ENCODE measurements at regions not wholly inside any gene's neighbourhood (a gene's known extent, or its start where the extent isn't known, plus 50 kb on each side); places are given as distances from the start of the nearest gene placed in this dataset.

DNA sequence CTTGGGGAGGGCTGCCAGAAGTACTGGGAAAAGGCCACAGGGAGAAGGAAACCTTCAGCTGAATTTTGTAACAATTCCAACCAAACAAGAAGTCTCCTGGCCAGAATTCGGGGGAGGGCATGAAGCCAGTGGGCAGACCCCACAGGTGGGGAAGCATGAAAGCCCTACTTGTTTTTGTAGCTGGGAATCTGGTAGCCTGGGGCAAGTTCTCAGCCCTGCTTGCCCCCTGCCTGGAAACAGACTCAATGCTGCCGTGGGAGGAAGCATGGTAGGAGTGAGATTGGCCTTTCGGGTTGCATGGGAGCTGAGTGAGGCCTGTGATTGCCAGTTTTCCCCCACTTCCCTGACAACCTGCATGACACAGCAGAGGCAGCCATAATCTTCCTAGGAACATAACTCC lies 259.2 kb upstream of the RMST start:
- DNase-seq (ENCODE audit: low read depth, low spot score) = no peak
- no peak for TF ChIP-seq FOXP2 (optimal IDR thresholded peaks at IDR 0.05; ENCODE audit: control extremely low read depth, extremely low read length, insufficient read depth)
- TF ChIP-seq EZH2 (IDR thresholded peaks at IDR 0.05) = no peak
- no peak for TF ChIP-seq POLR2AphosphoS5 (IDR thresholded peaks at IDR 0.05; ENCODE audit: borderline replicate concordance, low read depth, low read length)
- Histone ChIP-seq H3K9me3 (ENCODE audit: low read depth, low read length) (no peaks in the 10 kb centered on the region), H3K4me3 (no peak overlapping the region), H3K9ac (ENCODE audit: insufficient read length) (no peak overlapping the region), H3K27ac (no peak overlapping the region), H3K36me3 (ENCODE audit: insufficient read depth, low read length) (no peaks in the 10 kb centered on the region)

DNA sequence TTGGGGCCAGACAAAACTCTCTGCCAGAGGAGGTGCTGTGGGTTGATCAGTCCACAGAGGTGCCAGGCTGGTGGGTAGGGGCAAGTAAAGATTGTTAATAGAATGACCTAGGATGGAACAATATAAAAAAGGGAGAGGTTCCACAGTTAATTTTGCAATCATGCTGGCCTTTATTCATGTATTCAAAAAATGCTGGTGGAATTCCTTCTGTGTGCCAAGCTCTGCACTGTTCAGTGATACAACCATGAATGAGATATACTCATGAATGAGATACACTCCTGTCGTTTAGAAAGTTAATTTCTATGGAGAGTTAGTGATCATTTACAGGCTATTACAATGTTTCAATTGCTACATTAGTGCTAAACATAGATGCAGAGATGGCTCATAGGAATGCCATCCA lies 252.6 kb upstream of the RMST start:
- Histone ChIP-seq H3K9me3 (ENCODE audit: low read depth, low read length) (no peaks in the 10 kb centered on the region), H3K27ac (no peak overlapping the region), H3K4me3 (no peak overlapping the region), H3K36me3 (ENCODE audit: insufficient read depth, low read length) (no peaks in the 10 kb centered on the region), H3K9ac (ENCODE audit: insufficient read length) (no peak overlapping the region)
- no peak for TF ChIP-seq FOXP2 (optimal IDR thresholded peaks at IDR 0.05; ENCODE audit: control extremely low read depth, extremely low read length, insufficient read depth)
- TF ChIP-seq POLR2AphosphoS5 (IDR thresholded peaks at IDR 0.05; ENCODE audit: borderline replicate concordance, low read depth, low read length) = no peak
- no peak for TF ChIP-seq EZH2 (IDR thresholded peaks at IDR 0.05)
- DNase-seq (ENCODE audit: low read depth, low spot score) = no peak

- Histone ChIP-seq H3K27ac (no peak overlapping the region), H3K4me3 (no peak overlapping the region), H3K9ac (ENCODE audit: insufficient read length) (no peak overlapping the region), H3K36me3 (ENCODE audit: insufficient read depth, low read length) (no peaks in the 10 kb centered on the region), H3K9me3 (ENCODE audit: low read depth, low read length) (no peaks in the 10 kb centered on the region)
- no peak for DNase-seq (ENCODE audit: low read depth, low spot score)
- TF ChIP-seq FOXP2 (optimal IDR thresholded peaks at IDR 0.05; ENCODE audit: control extremely low read depth, extremely low read length, insufficient read depth) (no peak), EZH2 (IDR thresholded peaks at IDR 0.05) (no peak), POLR2AphosphoS5 (IDR thresholded peaks at IDR 0.05; ENCODE audit: borderline replicate concordance, low read depth, low read length) (no peak)
Measured at GRCh38 chr12:97211416-97211930, 251.1 kb upstream of the RMST start.

- H3K9ac ChIP-seq (ENCODE audit: insufficient read length) = no peak overlapping the region
- no peak for DNase-seq (ENCODE audit: low read depth, low spot score)
- no peak overlapping the region for H3K4me3 ChIP-seq
- TF ChIP-seq POLR2AphosphoS5 (IDR thresholded peaks at IDR 0.05; ENCODE audit: borderline replicate concordance, low read depth, low read length) (no peak), EZH2 (IDR thresholded peaks at IDR 0.05) (no peak), FOXP2 (optimal IDR thresholded peaks at IDR 0.05; ENCODE audit: control extremely low read depth, extremely low read length, insufficient read depth) (no peak)
- no peak overlapping the region for H3K27ac ChIP-seq
- no peaks in the 10 kb centered on the region for H3K9me3 ChIP-seq (ENCODE audit: low read depth, low read length)
- H3K36me3 ChIP-seq (ENCODE audit: insufficient read depth, low read length) = no peaks in the 10 kb centered on the region
Measured at GRCh38 chr12:97216848-97217247, 245.8 kb upstream of the RMST start.

DNA sequence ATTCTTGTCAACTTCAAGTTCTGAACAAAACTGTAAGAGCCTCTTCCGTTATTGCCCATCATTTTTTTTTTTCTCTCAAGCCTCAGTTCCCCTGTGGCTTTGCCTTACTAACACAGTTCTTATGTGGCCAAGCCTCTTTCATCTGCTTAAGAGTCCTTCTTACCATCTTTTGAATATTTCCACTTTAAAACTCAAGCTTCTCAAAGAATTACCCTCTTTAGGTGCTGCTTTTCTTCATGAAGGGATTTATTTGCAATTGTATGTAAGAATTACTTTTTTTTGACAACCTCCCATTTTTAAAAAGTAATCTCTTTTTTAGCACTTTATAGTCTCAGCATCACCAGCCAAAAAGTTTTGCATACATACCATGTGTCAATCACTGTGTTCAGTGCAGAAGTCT lies 240.2 kb upstream of the RMST start:
- no peak overlapping the region for H3K4me3 ChIP-seq
- TF ChIP-seq FOXP2 (optimal IDR thresholded peaks at IDR 0.05; ENCODE audit: control extremely low read depth, extremely low read length, insufficient read depth) = no peak
- TF ChIP-seq EZH2 (IDR thresholded peaks at IDR 0.05) = no peak
- TF ChIP-seq POLR2AphosphoS5 (IDR thresholded peaks at IDR 0.05; ENCODE audit: borderline replicate concordance, low read depth, low read length) = no peak
- no peaks in the 10 kb centered on the region for H3K36me3 ChIP-seq (ENCODE audit: insufficient read depth, low read length)
- H3K9me3 ChIP-seq (ENCODE audit: low read depth, low read length) = no peaks in the 10 kb centered on the region
- H3K9ac ChIP-seq (ENCODE audit: insufficient read length) = no peak overlapping the region
- H3K27ac ChIP-seq = no peak overlapping the region
- no peak for DNase-seq (ENCODE audit: low read depth, low spot score)

DNA sequence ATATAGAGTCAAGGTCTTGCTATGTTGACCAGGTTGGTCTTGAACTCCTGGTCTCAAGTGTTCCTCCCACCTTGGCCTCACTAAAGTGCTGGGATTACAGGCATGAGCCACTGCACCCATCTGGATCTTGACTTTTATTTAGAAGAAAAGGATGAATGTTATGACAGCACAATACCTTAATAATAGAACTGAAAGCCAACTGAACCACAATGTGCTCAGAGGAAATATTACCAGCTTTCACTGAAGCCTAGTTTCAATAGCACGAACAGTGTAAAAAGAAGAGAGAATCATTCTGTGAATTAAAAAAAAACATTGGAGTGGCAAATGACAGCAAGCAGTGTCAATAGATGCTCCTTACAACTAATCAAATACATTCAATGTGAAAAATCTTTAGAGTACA lies 239.2 kb upstream of the RMST start:
- H3K27ac ChIP-seq = no peak overlapping the region
- no peak for DNase-seq (ENCODE audit: low read depth, low spot score)
- TF ChIP-seq FOXP2 (optimal IDR thresholded peaks at IDR 0.05; ENCODE audit: control extremely low read depth, extremely low read length, insufficient read depth) = no peak
- TF ChIP-seq POLR2AphosphoS5 (IDR thresholded peaks at IDR 0.05; ENCODE audit: borderline replicate concordance, low read depth, low read length) = no peak
- no peak for TF ChIP-seq EZH2 (IDR thresholded peaks at IDR 0.05)
- H3K36me3 ChIP-seq (ENCODE audit: insufficient read depth, low read length) = no peaks in the 10 kb centered on the region
- no peak overlapping the region for H3K9ac ChIP-seq (ENCODE audit: insufficient read length)
- H3K9me3 ChIP-seq (ENCODE audit: low read depth, low read length) = no peaks in the 10 kb centered on the region
- H3K4me3 ChIP-seq = no peak overlapping the region

DNA sequence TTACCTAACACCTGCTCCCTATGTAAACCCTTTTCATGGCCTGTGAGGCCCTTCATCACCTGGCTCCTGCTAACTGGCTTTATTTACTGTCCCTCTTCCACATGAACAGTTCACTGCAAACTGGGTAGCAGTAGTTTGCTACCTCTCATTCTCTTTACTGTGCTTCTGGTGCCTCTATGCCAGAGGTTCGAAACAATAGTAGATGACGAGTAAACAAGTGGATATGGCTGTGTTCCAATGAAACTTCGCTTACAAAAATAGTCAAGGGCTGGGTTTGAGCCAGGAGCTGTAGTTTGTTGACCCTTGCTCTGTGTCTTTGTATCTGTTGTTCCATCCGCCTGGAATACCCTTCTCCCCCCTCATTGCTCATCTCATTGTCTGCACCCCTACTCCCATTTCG lies 233.6 kb upstream of the RMST start:
- Histone ChIP-seq H3K9ac (ENCODE audit: insufficient read length) (no peak overlapping the region), H3K27ac (no peak overlapping the region), H3K36me3 (ENCODE audit: insufficient read depth, low read length) (no peaks in the 10 kb centered on the region), H3K4me3 (no peak overlapping the region), H3K9me3 (ENCODE audit: low read depth, low read length) (no peaks in the 10 kb centered on the region)
- TF ChIP-seq POLR2AphosphoS5 (IDR thresholded peaks at IDR 0.05; ENCODE audit: borderline replicate concordance, low read depth, low read length) (no peak), FOXP2 (optimal IDR thresholded peaks at IDR 0.05; ENCODE audit: control extremely low read depth, extremely low read length, insufficient read depth) (no peak), EZH2 (IDR thresholded peaks at IDR 0.05) (no peak)
- no peak for DNase-seq (ENCODE audit: low read depth, low spot score)

DNA sequence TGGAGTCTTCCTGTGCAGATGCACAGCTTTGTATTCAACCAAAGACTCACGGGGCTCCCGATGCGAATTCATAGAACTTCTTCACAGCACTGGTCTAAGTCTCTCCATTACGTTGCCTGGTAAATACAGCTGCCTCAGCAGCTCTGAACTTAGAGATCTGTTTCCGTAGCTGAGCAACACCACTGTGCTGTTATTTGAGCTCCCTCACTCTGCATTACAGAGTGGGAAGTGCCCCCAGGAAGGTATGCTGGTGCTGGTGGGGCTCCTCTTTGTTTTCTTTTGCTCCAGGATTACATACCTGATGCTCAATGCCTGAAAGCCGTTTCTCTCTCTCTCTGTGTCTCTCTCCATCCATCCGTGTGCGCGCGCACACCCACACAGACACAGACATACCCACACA lies 227.5 kb upstream of the RMST start:
- no peak overlapping the region for H3K27ac ChIP-seq
- H3K9me3 ChIP-seq (ENCODE audit: low read depth, low read length) = no peaks in the 10 kb centered on the region
- no peak for TF ChIP-seq EZH2 (IDR thresholded peaks at IDR 0.05)
- no peak for TF ChIP-seq FOXP2 (optimal IDR thresholded peaks at IDR 0.05; ENCODE audit: control extremely low read depth, extremely low read length, insufficient read depth)
- no peak for TF ChIP-seq POLR2AphosphoS5 (IDR thresholded peaks at IDR 0.05; ENCODE audit: borderline replicate concordance, low read depth, low read length)
- no peaks in the 10 kb centered on the region for H3K36me3 ChIP-seq (ENCODE audit: insufficient read depth, low read length)
- H3K9ac ChIP-seq (ENCODE audit: insufficient read length) = no peak overlapping the region
- DNase-seq (ENCODE audit: low read depth, low spot score) = no peak
- no peak overlapping the region for H3K4me3 ChIP-seq

DNA sequence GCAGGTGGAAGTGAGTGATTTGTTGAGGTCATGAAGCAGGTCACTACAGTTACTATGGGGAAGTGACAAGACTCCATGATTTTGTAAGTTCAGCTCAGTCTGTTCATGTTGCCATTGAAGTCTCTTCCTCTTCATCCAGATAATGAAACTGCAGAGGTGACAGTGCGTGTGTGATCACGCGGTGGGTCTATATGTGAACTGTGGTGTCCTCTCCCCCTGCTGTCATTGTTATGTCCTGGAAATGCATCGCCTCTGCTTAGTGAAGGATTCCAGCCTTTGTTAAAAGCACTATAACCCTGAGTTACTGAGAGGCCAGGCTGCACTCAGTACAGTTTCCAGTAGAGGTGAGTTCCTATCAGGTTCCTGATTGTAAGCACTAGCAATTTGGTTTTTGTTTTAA lies 216.2 kb upstream of the RMST start:
- no peak overlapping the region for H3K9ac ChIP-seq (ENCODE audit: insufficient read length)
- no peak overlapping the region for H3K27ac ChIP-seq
- H3K4me3 ChIP-seq = no peak overlapping the region
- no peaks in the 10 kb centered on the region for H3K36me3 ChIP-seq (ENCODE audit: insufficient read depth, low read length)
- H3K9me3 ChIP-seq (ENCODE audit: low read depth, low read length) = no peaks in the 10 kb centered on the region
- no peak for TF ChIP-seq EZH2 (IDR thresholded peaks at IDR 0.05)
- DNase-seq (ENCODE audit: low read depth, low spot score) = no peak

Data from SK-N-MC (cell line).